Trophoblast cell (in vitro differentiated cells and primary cell): ENCODE measurements at regions not wholly inside any gene's neighbourhood (a gene's known extent, or its start where the extent isn't known, plus 50 kb on each side); places are given as distances from the start of the nearest gene placed in this dataset.

Experiments used
- DNase-seq, 2 donors: peaks; one replicate each; pipeline ENCODE4 v3.0.0-alpha.2; 2016
- H2AFZ ChIP-seq: 2 replicates; pipeline ENCODE4 v1.6.1; 2013; ENCODE audit warnings: low read length, moderate library complexity, mild to moderate bottlenecking; ENCODE audit not compliant: insufficient read depth, poor library complexity
- H2AK5ac ChIP-seq: 2 replicates; pipeline ENCODE4 v1.6.1; 2013; ENCODE audit warnings: mild to moderate bottlenecking, low read length
- H2BK120ac ChIP-seq: 2 replicates; pipeline ENCODE4 v1.6.1; 2013; ENCODE audit warnings: low read length, mild to moderate bottlenecking, moderate library complexity; ENCODE audit not compliant: insufficient read depth, poor library complexity
- H2BK12ac ChIP-seq: 2 replicates; pipeline ENCODE4 v1.6.1; 2013; ENCODE audit warnings: mild to moderate bottlenecking, low read length, moderate library complexity
- H2BK5ac ChIP-seq: 2 replicates; pipeline ENCODE4 v1.6.1; 2013; ENCODE audit warnings: low read length, low read depth, moderate library complexity, mild to moderate bottlenecking; ENCODE audit not compliant: poor library complexity
- H3K14ac ChIP-seq: 2 replicates; pipeline ENCODE4 v1.6.1; 2013; ENCODE audit warnings: mild to moderate bottlenecking, low read length
- H3K18ac ChIP-seq: 2 replicates; pipeline ENCODE4 v1.6.1; 2013; ENCODE audit warnings: mild to moderate bottlenecking, low read length
- H3K23ac ChIP-seq: 2 replicates; pipeline ENCODE4 v1.6.1; 2013; ENCODE audit warnings: low read length
- H3K27ac ChIP-seq: 2 replicates; pipeline ENCODE4 v1.5.1; 2013; ENCODE audit warnings: low read depth, mild to moderate bottlenecking, inconsistent platforms, low read length, moderate library complexity
- H3K27me3 ChIP-seq: 2 replicates; pipeline ENCODE4 v1.6.1; 2013; ENCODE audit warnings: inconsistent platforms, mild to moderate bottlenecking, low read length, moderate library complexity; ENCODE audit not compliant: insufficient read depth
- H3K36me3 ChIP-seq, 2 experiments: 1 replicate in 1 of 2; 2 replicates in 1 of 2; pipeline ENCODE4 v1.6.1; 2013; ENCODE audit warnings: low read length in 2 of 2, mild to moderate bottlenecking in 2 of 2, moderate library complexity in 1 of 2; ENCODE audit not compliant: insufficient read depth in 2 of 2, control insufficient read depth in 1 of 2
- H3K4ac ChIP-seq: 2 replicates; pipeline ENCODE4 v1.6.1; 2013; ENCODE audit warnings: low read depth, mild to moderate bottlenecking, low read length, moderate library complexity
- H3K4me1 ChIP-seq, 2 experiments: 1 replicate in 1 of 2; 2 replicates in 1 of 2; pipeline ENCODE4 v1.6.1; 2013; ENCODE audit warnings: low read length in 2 of 2, mild to moderate bottlenecking in 2 of 2, moderate library complexity in 1 of 2; ENCODE audit not compliant: insufficient read depth in 2 of 2, control insufficient read depth in 1 of 2
- H3K4me2 ChIP-seq: 2 replicates; pipeline ENCODE4 v1.6.1; 2013; ENCODE audit warnings: inconsistent platforms, mild to moderate bottlenecking, low read length, moderate library complexity
- H3K4me3 ChIP-seq: 2 replicates; pipeline ENCODE4 v1.5.1; 2013; ENCODE audit warnings: mild to moderate bottlenecking, low read depth, low read length, inconsistent platforms
- H3K79me1 ChIP-seq: one replicate; pipeline ENCODE4 v1.6.1; 2013; ENCODE audit warnings: low read length
- H3K79me2 ChIP-seq: 2 replicates; pipeline ENCODE4 v1.6.1; 2013; ENCODE audit warnings: low read length, mild to moderate bottlenecking; ENCODE audit not compliant: control insufficient read depth, insufficient read depth, poor library complexity
- H3K9ac ChIP-seq: 2 replicates; pipeline ENCODE4 v1.6.1; 2013; ENCODE audit warnings: mild to moderate bottlenecking, low read length
- H3K9me3 ChIP-seq: 2 replicates; pipeline ENCODE4 v1.6.1; 2013; ENCODE audit warnings: low read depth, mild to moderate bottlenecking, control low read depth, inconsistent platforms, low read length; ENCODE audit not compliant: insufficient read depth
- H4K12ac ChIP-seq: 2 replicates; pipeline ENCODE4 v1.6.1; 2013; ENCODE audit warnings: low read depth, mild to moderate bottlenecking, low read length, moderate library complexity
- H4K8ac ChIP-seq: 2 replicates; pipeline ENCODE4 v1.6.1; 2013; ENCODE audit warnings: low read depth, mild to moderate bottlenecking, low read length, moderate library complexity
- H4K91ac ChIP-seq: one replicate; pipeline ENCODE4 v1.6.1; 2013; ENCODE audit warnings: low read depth, mild to moderate bottlenecking, low read length, moderate library complexity
- WGBS: extraction: QIAGEN DNeasy Blood & Tissue Kit; methylation state at CpG from one replicate; pipeline ENCODE4 v1.1.7; 2013; ENCODE audit warnings: missing lambda C conversion rate; ENCODE audit not compliant: insufficient read length, insufficient coverage; ENCODE audit errors: extremely low coverage; 5-methylcytosine and 5-hydroxymethylcytosine counted together

DNA sequence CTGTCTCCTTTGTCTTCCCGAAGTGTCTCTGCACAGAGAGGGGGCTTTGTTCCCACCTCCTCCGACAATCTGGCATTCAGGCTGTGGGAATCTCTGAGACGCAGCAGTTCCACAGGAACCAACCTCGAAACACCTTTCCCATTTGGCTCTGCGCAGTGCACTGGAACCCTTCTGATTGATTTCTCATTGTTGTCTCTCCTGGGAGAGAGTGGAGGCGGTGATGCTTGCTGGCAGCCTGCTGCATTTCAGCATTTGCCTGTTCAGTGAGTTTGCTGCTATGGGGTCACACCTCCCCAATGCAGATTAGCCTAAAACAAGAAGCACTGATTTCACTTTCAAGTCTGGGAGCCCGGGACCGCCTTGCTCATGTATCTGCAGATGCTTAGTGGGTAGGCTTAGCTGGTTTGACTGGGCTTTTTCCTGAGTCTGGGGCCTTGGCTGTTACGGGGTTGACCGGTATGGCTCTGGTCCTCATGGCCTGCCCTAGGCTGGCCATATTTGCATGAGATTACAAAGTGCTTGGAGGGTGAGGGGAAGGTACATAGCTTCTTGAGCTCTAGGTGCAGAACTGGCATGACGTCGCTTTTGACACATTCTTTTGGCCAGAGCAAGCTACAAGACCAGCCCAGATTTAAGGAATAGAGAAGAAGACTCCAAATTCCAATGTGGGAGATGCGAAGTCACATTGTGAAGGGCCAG lies 695.3 kb downstream of the PTPRU start:
- H4K91ac ChIP-seq = no peak overlapping the region
- H3K27me3 ChIP-seq = no peaks in the 10 kb centered on the region
- no peak overlapping the region for H2AFZ ChIP-seq
- no peak overlapping the region for H2BK12ac ChIP-seq
- no peak overlapping the region for H3K18ac ChIP-seq
- no peak overlapping the region for H2BK5ac ChIP-seq
- no peak for DNase-seq
- no peaks in the 10 kb centered on the region for H3K4me1 ChIP-seq
- no peak overlapping the region for H3K4me2 ChIP-seq
- no peaks in the 10 kb centered on the region for H3K79me2 ChIP-seq
- H3K27ac ChIP-seq = no peak overlapping the region
- no peaks in the 10 kb centered on the region for H3K9me3 ChIP-seq
- H3K36me3 ChIP-seq = no peaks in the 10 kb centered on the region
- no peaks in the 10 kb centered on the region for H3K79me1 ChIP-seq
- WGBS = no CpG with 5 or more reads among the region's 13 CpGs
- no peak overlapping the region for H4K8ac ChIP-seq
- no peak overlapping the region for H4K12ac ChIP-seq
- H3K14ac ChIP-seq = no peak overlapping the region
- no peak overlapping the region for H3K9ac ChIP-seq
- no peak overlapping the region for H2AK5ac ChIP-seq
- H2BK120ac ChIP-seq = no peak overlapping the region
- H3K4me3 ChIP-seq = no peak overlapping the region
- H3K4ac ChIP-seq = no peak overlapping the region
- no peak overlapping the region for H3K23ac ChIP-seq

DNA sequence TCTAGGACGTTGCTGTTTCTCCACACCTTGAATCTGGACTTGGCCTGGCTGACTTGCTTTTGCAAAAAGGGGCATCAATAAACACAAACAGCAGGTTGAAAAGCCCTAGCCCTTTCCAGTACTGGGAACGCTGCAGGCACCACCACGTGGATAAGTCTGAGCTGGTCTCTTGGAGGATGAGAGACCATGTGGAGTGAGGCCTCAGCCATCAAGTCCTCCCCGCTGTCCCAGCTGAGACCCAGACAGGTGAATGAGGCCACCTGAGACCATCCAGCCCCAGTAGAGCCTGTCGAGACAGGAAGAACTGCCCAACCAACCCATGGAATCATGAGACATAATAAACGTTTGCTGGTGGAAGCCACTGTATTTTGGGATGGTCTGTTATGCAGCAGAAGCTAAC lies 688.7 kb downstream of the PTPRU start:
- Histone ChIP-seq H3K9me3 (peaks cover 2% of the 10 kb centered on the region), H2AFZ (no peak overlapping the region), H4K8ac (no peak overlapping the region), H3K9ac (no peak overlapping the region), H3K4me1 (no peaks in the 10 kb centered on the region), H3K36me3 (no peaks in the 10 kb centered on the region), H2BK12ac (no peak overlapping the region), H3K4ac (no peak overlapping the region), H3K79me2 (no peaks in the 10 kb centered on the region), H3K23ac (peak overlapping the region; percentile 17), H2BK5ac (no peak overlapping the region), H4K12ac (no peak overlapping the region), H4K91ac (no peak overlapping the region), H2BK120ac (no peak overlapping the region), H2AK5ac (no peak overlapping the region), H3K27me3 (no peaks in the 10 kb centered on the region), H3K14ac (no peak overlapping the region), H3K4me2 (no peak overlapping the region), H3K18ac (no peak overlapping the region), H3K4me3 (no peak overlapping the region), H3K27ac (no peak overlapping the region), H3K79me1 (no peaks in the 10 kb centered on the region)
- DNase-seq = no peak
- WGBS = no CpG with 5 or more reads among the region's 6 CpGs

- H3K79me1 ChIP-seq = no peaks in the 10 kb centered on the region
- H3K9me3 ChIP-seq = peaks cover 2% of the 10 kb centered on the region
- H3K36me3 ChIP-seq = no peaks in the 10 kb centered on the region
- no peak overlapping the region for H2BK12ac ChIP-seq
- H3K27me3 ChIP-seq = no peaks in the 10 kb centered on the region
- no peak overlapping the region for H2BK120ac ChIP-seq
- no peaks in the 10 kb centered on the region for H3K4me1 ChIP-seq
- no peak overlapping the region for H3K4me2 ChIP-seq
- H2AK5ac ChIP-seq = no peak overlapping the region
- no peak overlapping the region for H3K18ac ChIP-seq
- no peak overlapping the region for H2BK5ac ChIP-seq
- H3K79me2 ChIP-seq = no peaks in the 10 kb centered on the region
- H3K14ac ChIP-seq = no peak overlapping the region
- no peak overlapping the region for H2AFZ ChIP-seq
- no peak overlapping the region for H3K9ac ChIP-seq
- H4K12ac ChIP-seq = no peak overlapping the region
- no peak overlapping the region for H3K27ac ChIP-seq
- WGBS = no CpG with 5 or more reads among the region's 2 CpGs
- H3K4ac ChIP-seq = no peak overlapping the region
- no peak overlapping the region for H3K23ac ChIP-seq
- no peak overlapping the region for H4K91ac ChIP-seq
- no peak for DNase-seq
- no peak overlapping the region for H3K4me3 ChIP-seq
- H4K8ac ChIP-seq = no peak overlapping the region
Measured at GRCh38 chr1:29924017-29924431, 687.7 kb downstream of the PTPRU start.

- H3K9ac ChIP-seq = no peak overlapping the region
Measured at GRCh38 chr1:29921741-29922140, 685.4 kb downstream of the PTPRU start.

More at GRCh38 chr1:29921741-29922140, 685.4 kb downstream of the PTPRU start:
- Histone ChIP-seq H2AFZ (no peak overlapping the region), H2BK12ac (no peak overlapping the region), H2AK5ac (no peak overlapping the region), H3K23ac (no peak overlapping the region), H2BK5ac (no peak overlapping the region), H3K14ac (no peak overlapping the region), H3K4me1 (no peaks in the 10 kb centered on the region), H3K79me1 (no peaks in the 10 kb centered on the region), H3K27me3 (no peaks in the 10 kb centered on the region), H3K27ac (no peak overlapping the region), H3K4ac (no peak overlapping the region), H3K9me3 (peaks cover 2% of the 10 kb centered on the region), H4K8ac (no peak overlapping the region), H3K4me3 (no peak overlapping the region), H4K91ac (no peak overlapping the region), H3K79me2 (no peaks in the 10 kb centered on the region), H3K18ac (no peak overlapping the region), H3K36me3 (no peaks in the 10 kb centered on the region), H3K4me2 (no peak overlapping the region), H4K12ac (no peak overlapping the region), H2BK120ac (no peak overlapping the region)
- DNase-seq = no peak
- no CpG with 5 or more reads among the region's 2 CpGs for WGBS
